ENCODE measurements at regions not wholly inside any gene's neighbourhood (a gene's known extent, or its start where the extent isn't known, plus 50 kb on each side); places are given as distances from the start of the nearest gene placed in this dataset.

DNA sequence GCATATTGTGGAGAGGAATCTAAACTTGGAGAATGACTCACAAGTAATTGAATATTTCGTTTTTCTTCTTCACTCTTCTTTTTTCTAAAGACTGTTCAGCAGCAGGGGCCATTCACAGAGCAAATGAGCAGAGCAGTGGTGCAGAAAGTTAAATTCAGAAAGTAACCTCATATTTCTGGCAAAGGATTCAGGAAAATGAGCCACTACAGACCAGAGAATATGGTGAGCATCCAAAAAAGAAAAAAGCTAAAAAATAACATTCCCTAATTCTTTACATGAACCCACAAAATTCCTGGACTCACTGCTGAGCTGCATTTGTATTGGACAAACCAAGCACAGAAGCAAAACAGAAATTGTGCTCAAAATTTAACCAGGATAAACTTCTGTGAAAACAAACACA lies 1486.8 kb upstream of the C9orf72 start:
- TF ChIP-seq POLR2A (IDR thresholded peaks at IDR 0.05; ENCODE audit: low read length) (no peak), GATA1 (IDR thresholded peaks at IDR 0.05; ENCODE audit: low read depth, low read length) (no peak)

Measured in erythroblast (primary cell).